OCI-M1 (cell line): ENCODE measurements at regions not wholly inside any gene's neighbourhood (a gene's known extent, or its start where the extent isn't known, plus 50 kb on each side); places are given as distances from the start of the nearest gene placed in this dataset.

Experiments
- DNase-seq: peaks from one replicate; lab custom pipeline; 2025; lab: John Stamatoyannopoulos, UW

GRCh38 chr14:101453225-101453624 is 108.1 kb upstream of the DIO3 start:
- DNase-seq, result no peak

GRCh38 chr14:101454229-101454628 is 107.1 kb upstream of the DIO3 start:
- no peak for DNase-seq

- no peak for DNase-seq
Measured at GRCh38 chr14:101456246-101457175, 104.8 kb upstream of the DIO3 start.

- no peak for DNase-seq
Measured at GRCh38 chr14:101457301-101457935, 103.9 kb upstream of the DIO3 start.

- no peak for DNase-seq
Measured at GRCh38 chr14:101457936-101458740, 103.2 kb upstream of the DIO3 start.

- DNase-seq, result no peak
Measured at GRCh38 chr14:101458741-101459550, 102.3 kb upstream of the DIO3 start.

GRCh38 chr14:101459551-101459900 is 101.8 kb upstream of the DIO3 start:
- DNase-seq, result no peak

- DNase-seq, result no peak
Measured at GRCh38 chr14:101460521-101460920, 100.8 kb upstream of the DIO3 start.

- DNase-seq, result no peak
Measured at GRCh38 chr14:101460986-101461750, 100.1 kb upstream of the DIO3 start.

- DNase-seq, result no peak
Measured at GRCh38 chr14:101461891-101462290, 99.4 kb upstream of the DIO3 start.

GRCh38 chr14:101462726-101463565 is 98.3 kb upstream of the DIO3 start:
- no peak for DNase-seq

GRCh38 chr14:101463566-101464171 is 97.6 kb upstream of the DIO3 start:
- no peak for DNase-seq

- no peak for DNase-seq
Measured at GRCh38 chr14:101464310-101464983, 96.8 kb upstream of the DIO3 start.

- no peak for DNase-seq
Measured at GRCh38 chr14:101464984-101465794, 96.1 kb upstream of the DIO3 start.

GRCh38 chr14:101465795-101466448 is 95.4 kb upstream of the DIO3 start:
- no peak for DNase-seq

GRCh38 chr14:101466456-101467180 is 94.7 kb upstream of the DIO3 start:
- no peak for DNase-seq
